ENCODE measurements at regions not wholly inside any gene's neighbourhood (a gene's known extent, or its start where the extent isn't known, plus 50 kb on each side); places are given as distances from the start of the nearest gene placed in this dataset.

DNA sequence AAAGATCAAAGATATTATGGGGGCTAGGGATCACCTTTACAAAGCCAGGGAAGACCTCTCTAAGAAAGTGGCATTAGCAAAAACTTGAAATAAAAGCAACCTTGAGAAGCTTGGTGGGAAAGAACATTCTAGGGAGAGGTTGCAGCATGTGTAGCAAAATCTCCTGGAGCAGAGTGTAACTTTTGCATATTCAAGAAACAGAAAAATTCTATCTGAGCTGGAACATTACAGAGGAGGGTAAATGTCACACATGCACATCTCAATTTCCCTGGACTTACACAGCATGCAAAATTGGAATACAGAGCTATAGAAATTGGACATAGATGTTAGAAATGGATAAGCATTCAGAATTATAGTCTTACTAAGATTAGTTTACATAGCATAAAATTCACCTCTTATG, 510.0 kb downstream of the CETN3 start:
- no peak overlapping the region for H3K4me3 ChIP-seq (ENCODE audit: low read depth, low read length)
- TF ChIP-seq, protein P1, sequence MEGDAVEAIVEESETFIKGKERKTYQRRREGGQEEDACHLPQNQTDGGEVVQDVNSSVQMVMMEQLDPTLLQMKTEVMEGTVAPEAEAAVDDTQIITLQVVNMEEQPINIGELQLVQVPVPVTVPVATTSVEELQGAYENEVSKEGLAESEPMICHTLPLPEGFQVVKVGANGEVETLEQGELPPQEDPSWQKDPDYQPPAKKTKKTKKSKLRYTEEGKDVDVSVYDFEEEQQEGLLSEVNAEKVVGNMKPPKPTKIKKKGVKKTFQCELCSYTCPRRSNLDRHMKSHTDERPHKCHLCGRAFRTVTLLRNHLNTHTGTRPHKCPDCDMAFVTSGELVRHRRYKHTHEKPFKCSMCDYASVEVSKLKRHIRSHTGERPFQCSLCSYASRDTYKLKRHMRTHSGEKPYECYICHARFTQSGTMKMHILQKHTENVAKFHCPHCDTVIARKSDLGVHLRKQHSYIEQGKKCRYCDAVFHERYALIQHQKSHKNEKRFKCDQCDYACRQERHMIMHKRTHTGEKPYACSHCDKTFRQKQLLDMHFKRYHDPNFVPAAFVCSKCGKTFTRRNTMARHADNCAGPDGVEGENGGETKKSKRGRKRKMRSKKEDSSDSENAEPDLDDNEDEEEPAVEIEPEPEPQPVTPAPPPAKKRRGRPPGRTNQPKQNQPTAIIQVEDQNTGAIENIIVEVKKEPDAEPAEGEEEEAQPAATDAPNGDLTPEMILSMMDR (IDR thresholded peaks at IDR 0.05; ENCODE audit: low read depth, low read length): no peak

DNA sequence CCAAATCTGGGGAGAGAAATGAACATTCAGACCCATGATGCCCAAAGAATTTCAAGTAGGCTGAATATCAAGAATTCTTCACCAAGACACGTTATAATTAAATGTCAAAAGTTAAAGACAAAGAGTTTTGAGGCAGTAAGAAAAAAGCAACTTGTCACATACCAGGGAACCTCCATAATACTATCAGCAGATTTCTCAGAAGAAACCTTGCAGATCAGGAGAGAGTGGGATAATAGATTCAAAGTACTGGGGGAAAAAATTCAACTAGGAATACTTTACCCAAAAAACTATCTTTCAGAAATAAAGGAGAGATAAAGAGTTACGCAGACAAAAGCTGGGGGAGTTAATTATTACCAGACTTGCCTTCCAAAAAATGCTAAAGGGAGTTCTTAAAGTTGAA, 516.0 kb downstream of the CETN3 start:
- no peak overlapping the region for H3K4me3 ChIP-seq (ENCODE audit: low read depth, low read length)
- TF ChIP-seq, protein P1 (IDR thresholded peaks at IDR 0.05; ENCODE audit: low read depth, low read length): no peak

DNA sequence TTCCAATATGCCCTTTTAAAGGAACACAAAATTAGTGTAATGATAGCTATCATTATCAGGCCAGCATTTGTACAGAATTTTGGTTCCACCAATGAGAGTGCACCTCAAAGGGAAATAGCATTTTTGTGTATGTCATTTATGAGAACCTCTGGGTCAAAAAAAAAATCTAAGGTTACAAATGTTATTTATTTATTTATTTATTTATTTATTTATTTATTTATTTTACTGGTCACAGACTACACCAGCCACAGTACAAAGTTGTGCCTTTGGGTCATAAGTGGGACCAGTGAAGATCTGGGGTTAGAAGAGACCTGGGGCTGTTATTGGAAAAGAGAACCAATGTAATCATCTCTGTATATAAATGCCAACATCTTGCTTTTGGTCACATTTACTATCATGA, 523.9 kb downstream of the CETN3 start:
- no peak overlapping the region for H3K4me3 ChIP-seq (ENCODE audit: low read depth, low read length)
- TF ChIP-seq, protein P1 (IDR thresholded peaks at IDR 0.05; ENCODE audit: low read depth, low read length): no peak

DNA sequence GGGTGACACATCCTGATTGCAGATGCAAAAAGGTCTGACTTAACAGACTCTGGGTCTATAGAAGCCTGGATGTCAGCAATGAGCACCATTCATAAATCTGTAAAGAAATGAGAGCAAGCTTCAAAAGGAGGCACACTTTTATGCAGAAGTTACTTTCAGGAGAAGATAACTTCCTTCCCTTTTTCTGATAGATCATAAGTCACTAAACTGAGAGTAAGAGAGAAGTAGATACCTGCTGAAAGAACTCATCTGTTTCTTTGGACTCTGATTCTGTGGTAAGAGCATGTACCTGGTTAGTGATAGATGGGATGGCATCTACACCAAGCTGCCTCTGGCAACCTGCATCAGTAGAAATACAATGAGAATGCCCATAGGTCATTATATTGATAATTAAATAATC, 525.6 kb downstream of the CETN3 start:
- H3K4me3 ChIP-seq (ENCODE audit: low read depth, low read length): no peak overlapping the region
- TF ChIP-seq, protein P1 (IDR thresholded peaks at IDR 0.05; ENCODE audit: low read depth, low read length): no peak

DNA sequence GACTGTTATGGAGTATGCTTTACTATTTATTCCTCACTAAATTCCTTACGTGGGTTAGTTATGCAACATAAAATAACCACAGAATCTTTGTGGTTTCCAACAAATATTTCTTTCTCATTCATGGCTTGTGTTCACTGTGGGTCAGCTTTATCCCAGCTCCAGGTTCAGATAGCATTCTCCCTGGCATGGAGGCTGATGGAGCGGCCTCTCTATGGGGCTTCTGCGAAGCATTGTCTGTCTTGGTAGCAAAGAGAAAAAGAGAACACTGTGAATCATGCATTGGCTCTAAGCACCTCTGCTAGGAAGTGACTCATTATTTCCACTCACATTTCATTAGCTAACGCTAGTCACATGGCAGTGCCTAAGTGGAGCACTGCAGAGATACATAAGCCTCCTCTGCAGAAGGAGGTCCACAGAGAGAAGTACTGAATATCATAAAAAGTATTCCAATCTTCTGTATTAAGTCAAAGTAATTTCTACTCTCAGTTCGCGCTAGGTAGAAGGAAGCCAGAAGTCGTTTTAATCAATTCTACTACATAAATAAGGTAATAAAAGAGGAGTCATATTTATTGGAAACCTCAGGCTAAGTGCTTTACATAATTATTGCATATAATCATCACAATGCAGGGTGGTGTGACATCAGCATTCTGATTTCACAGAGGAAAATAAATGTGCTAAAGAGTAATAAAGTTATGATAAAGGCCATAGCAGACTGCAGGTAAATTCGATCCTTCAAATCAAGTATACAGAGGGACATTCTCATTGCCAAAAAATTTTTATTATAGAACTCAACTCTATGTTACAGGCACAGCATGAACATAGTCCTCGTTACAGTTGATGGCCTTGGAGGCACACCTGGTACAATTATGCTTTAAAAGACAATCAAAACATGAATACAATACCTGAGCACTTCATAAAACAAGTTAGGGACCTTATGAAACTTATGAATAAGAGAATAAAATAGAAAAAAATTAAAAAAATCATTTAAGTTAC, 531.1 kb downstream of the CETN3 start:
- TF ChIP-seq, protein P1 (IDR thresholded peaks at IDR 0.05; ENCODE audit: low read depth, low read length): no peak
- H3K4me3 ChIP-seq (ENCODE audit: low read depth, low read length): no peak overlapping the region

DNA sequence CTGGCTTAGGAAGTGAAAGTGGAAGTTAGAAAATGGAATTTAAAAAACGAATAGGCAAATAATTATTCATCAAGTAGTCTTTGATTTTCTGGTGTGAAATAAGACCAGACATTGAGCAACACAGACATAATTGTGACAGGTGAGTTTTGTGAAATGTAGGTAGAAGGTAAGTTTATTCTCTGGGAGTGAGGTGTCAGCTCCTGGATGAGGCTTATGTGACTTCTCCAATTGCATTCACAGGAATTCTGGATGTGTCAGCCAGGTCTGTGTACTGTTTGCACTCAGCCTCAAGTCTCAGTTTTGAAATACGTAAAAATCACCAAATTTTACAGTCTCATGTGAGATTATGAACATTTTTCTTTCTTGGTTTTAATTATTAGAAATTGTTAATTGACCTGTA, 537.6 kb downstream of the CETN3 start:
- TF ChIP-seq, protein P1 (IDR thresholded peaks at IDR 0.05; ENCODE audit: low read depth, low read length): no peak
- no peak overlapping the region for H3K4me3 ChIP-seq (ENCODE audit: low read depth, low read length)

- H3K4me3 ChIP-seq (ENCODE audit: low read depth, low read length): no peak overlapping the region
- TF ChIP-seq, protein P1 (IDR thresholded peaks at IDR 0.05; ENCODE audit: low read depth, low read length): no peak
Observed at GRCh38 chr5:89869346-89869745, 540.2 kb downstream of the CETN3 start.

Data from WI38 (cell line).